HCT116 (cell line): ENCODE measurements at regions not wholly inside any gene's neighbourhood (a gene's known extent, or its start where the extent isn't known, plus 50 kb on each side); places are given as distances from the start of the nearest gene placed in this dataset.

Experiments used
- ATF3 ChIP-seq: IDR thresholded peaks from 2 replicates; pipeline ENCODE4 v1.6.1; 2012
- CBX3 ChIP-seq: IDR thresholded peaks from 2 replicates; pipeline ENCODE4 v1.6.1; 2012; ENCODE audit warnings: low read depth
- ELF1 ChIP-seq: IDR thresholded peaks from 2 replicates; pipeline ENCODE4 v1.6.1; 2012; ENCODE audit warnings: low read depth, borderline replicate concordance
- EZH2 ChIP-seq: fragments of 200-600 bp; sonication (generic); IDR thresholded peaks from 2 replicates; pipeline ENCODE4 v1.6.1; 2017; ENCODE audit warnings: antibody characterized with exemption, mixed run types
- POLR2A ChIP-seq: IDR thresholded peaks from 2 replicates; pipeline ENCODE4 v1.7.0; 2011; ENCODE audit warnings: borderline replicate concordance; ENCODE audit not compliant: insufficient read depth, insufficient read length; ENCODE audit errors: extremely low read depth
- POLR2AphosphoS5 ChIP-seq: IDR thresholded peaks from 2 replicates; pipeline ENCODE4 v1.6.1; 2011; ENCODE audit warnings: mild to moderate bottlenecking, low read depth, low read length, moderate library complexity
- SIN3A ChIP-seq: IDR thresholded peaks from 2 replicates; pipeline ENCODE4 v1.6.1; 2012; ENCODE audit warnings: low read depth
- SP1 ChIP-seq: IDR thresholded peaks from 2 replicates; pipeline ENCODE4 v1.6.1; 2012; ENCODE audit warnings: low read depth
- SRF ChIP-seq: IDR thresholded peaks from 2 replicates; pipeline ENCODE4 v1.6.1; 2012; ENCODE audit warnings: low read depth
- ZBTB33 ChIP-seq: IDR thresholded peaks from 2 replicates; pipeline ENCODE4 v1.6.1; 2011; ENCODE audit warnings: mild to moderate bottlenecking, low read length, moderate library complexity; ENCODE audit not compliant: insufficient replicate concordance; ENCODE audit errors: extremely low read depth
- ZFX ChIP-seq: fragments of 450-650 bp; IDR thresholded peaks from 2 replicates; pipeline ENCODE4 v1.6.1; 2017
- TF ChIP-seq, protein P1 (sequence below): IDR thresholded peaks from 2 replicates; pipeline ENCODE4 v1.6.1; 2012; ENCODE audit warnings: low read depth
- TF ChIP-seq, protein P2 (sequence below): IDR thresholded peaks from 2 replicates; pipeline ENCODE4 v1.6.1; 2012

DNA sequence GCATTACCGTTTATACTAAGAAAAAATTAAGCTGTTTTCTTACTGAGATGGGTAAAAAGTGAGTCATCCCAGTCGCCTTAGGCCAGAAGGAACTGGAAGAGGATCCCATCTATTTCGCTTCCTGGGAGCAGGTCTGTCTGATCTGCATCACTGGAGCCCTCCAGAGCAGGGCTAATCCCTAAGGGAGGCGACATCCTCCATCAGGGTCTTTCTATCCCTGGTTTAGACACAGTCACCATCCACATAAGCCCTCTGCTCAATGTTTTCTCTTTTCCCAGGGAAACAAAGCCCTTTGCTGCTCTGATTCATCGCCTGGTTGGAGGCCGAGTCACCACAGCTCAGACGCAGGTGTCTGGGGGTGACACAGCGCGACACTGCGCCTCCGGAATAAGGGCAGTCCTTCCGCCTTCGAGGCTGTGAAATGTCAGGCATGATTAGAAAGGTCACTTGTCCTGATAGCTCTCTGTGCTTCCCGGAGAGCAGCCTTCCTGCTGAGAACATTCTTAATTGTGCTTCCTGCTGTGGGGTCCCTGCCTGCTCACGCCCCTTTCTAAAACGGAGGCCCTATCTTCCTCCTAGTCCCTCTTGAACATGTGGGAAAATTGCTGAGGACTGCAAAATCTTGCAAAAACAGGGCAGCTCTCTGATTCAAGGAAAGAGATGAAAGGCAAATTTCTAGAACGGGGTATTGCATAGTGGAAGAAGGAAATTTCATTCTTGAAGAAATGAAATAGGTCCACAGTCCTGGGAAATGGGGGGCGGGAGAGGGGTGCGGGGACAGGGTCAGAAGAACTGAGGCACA is 56.3 kb downstream of the MARCHF4 start (continued):
- TF ChIP-seq, protein P1, sequence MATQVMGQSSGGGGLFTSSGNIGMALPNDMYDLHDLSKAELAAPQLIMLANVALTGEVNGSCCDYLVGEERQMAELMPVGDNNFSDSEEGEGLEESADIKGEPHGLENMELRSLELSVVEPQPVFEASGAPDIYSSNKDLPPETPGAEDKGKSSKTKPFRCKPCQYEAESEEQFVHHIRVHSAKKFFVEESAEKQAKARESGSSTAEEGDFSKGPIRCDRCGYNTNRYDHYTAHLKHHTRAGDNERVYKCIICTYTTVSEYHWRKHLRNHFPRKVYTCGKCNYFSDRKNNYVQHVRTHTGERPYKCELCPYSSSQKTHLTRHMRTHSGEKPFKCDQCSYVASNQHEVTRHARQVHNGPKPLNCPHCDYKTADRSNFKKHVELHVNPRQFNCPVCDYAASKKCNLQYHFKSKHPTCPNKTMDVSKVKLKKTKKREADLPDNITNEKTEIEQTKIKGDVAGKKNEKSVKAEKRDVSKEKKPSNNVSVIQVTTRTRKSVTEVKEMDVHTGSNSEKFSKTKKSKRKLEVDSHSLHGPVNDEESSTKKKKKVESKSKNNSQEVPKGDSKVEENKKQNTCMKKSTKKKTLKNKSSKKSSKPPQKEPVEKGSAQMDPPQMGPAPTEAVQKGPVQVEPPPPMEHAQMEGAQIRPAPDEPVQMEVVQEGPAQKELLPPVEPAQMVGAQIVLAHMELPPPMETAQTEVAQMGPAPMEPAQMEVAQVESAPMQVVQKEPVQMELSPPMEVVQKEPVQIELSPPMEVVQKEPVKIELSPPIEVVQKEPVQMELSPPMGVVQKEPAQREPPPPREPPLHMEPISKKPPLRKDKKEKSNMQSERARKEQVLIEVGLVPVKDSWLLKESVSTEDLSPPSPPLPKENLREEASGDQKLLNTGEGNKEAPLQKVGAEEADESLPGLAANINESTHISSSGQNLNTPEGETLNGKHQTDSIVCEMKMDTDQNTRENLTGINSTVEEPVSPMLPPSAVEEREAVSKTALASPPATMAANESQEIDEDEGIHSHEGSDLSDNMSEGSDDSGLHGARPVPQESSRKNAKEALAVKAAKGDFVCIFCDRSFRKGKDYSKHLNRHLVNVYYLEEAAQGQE: no peak
- TF ChIP-seq ZFX: no peak
- TF ChIP-seq ATF3: no peak
- peak; percentile 81 for TF ChIP-seq SRF
- no peak for TF ChIP-seq ZBTB33
- TF ChIP-seq, protein P2, sequence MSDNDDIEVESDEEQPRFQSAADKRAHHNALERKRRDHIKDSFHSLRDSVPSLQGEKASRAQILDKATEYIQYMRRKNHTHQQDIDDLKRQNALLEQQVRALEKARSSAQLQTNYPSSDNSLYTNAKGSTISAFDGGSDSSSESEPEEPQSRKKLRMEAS: peak; percentile 74
- no peak for TF ChIP-seq POLR2AphosphoS5
- peak; percentile 66 for TF ChIP-seq SP1
- no peak for TF ChIP-seq POLR2A
- TF ChIP-seq SIN3A: peak; percentile 24; the same call in 1 of the 2 replicates
- no peak for TF ChIP-seq EZH2
- peak; percentile 91 for TF ChIP-seq CBX3
- TF ChIP-seq ELF1: no peak; the same call in 1 of the 2 replicates
